ENCODE measurements at regions not wholly inside any gene's neighbourhood (a gene's known extent, or its start where the extent isn't known, plus 50 kb on each side); places are given as distances from the start of the nearest gene placed in this dataset.

- no peak for TF ChIP-seq POLR2AphosphoS5 (IDR thresholded peaks at IDR 0.05; ENCODE audit: low read depth, low read length)
- no peak for TF ChIP-seq POLR2A (IDR thresholded peaks at IDR 0.05; ENCODE audit: low read depth, low read length)
These were observed 760.0 kb downstream of the EPHA4 start for GRCh38 chr2:220811952-220812570.
